WTC11 (cell line): ENCODE measurements at regions not wholly inside any gene's neighbourhood (a gene's known extent, or its start where the extent isn't known, plus 50 kb on each side); places are given as distances from the start of the nearest gene placed in this dataset.

Experiments used
- ATAC-seq: fragments of 200-7000 bp; cut with Tn5 transposase; 2 replicates; pipeline ENCODE4 v1.10.0; 2021; ENCODE audit warnings: mild to moderate bottlenecking, moderate library complexity
- CTCF ChIA-PET: fragments of 300-600 bp; sonication (Branson Sonifier 250); formaldehyde crosslinking; loops from one replicate; lab custom pipeline; 2021; ENCODE audit warnings: antibody characterized with exemption; lab: Charles Lee
- POLR2A ChIA-PET: fragments of 350-600 bp; sonication (Branson Sonifier 250); formaldehyde crosslinking; loops from one replicate; lab custom pipeline; 2021; ENCODE audit warnings: antibody characterized with exemption; lab: Charles Lee
- DNase-seq: peaks from one replicate; pipeline ENCODE4 v3.0.0; 2021; ENCODE audit warnings: low spot score
- H3K27ac Mint-ChIP-seq: 2 replicates; pipeline ENCODE4 v1.8.0; 2021; ENCODE audit warnings: mixed read lengths
- H3K27me3 Mint-ChIP-seq: 2 replicates; pipeline ENCODE4 v1.8.0; 2021; ENCODE audit warnings: low read depth, mild to moderate bottlenecking, moderate library complexity, mixed read lengths
- H3K36me3 Mint-ChIP-seq: 2 replicates; pipeline ENCODE4 v1.8.0; 2021; ENCODE audit warnings: mixed read lengths
- H3K4me1 Mint-ChIP-seq: 2 replicates; pipeline ENCODE4 v1.8.0; 2022; ENCODE audit warnings: mixed read lengths
- H3K4me3 Mint-ChIP-seq: 2 replicates; pipeline ENCODE4 v1.8.0; 2021; ENCODE audit warnings: mild to moderate bottlenecking, moderate library complexity, mixed read lengths
- H3K9me3 Mint-ChIP-seq: 2 replicates; pipeline ENCODE4 v1.8.0; 2021; ENCODE audit warnings: mixed read lengths
- ATF6 ChIP-seq: sonication (generic); formaldehyde crosslinking; IDR thresholded peaks from 2 replicates; pipeline ENCODE4 v1.8.1; 2023; ENCODE audit warnings: mild to moderate bottlenecking, missing genetic modification reagents
- CBFB ChIP-seq: sonication (generic); formaldehyde crosslinking; IDR thresholded peaks from 2 replicates; pipeline ENCODE4 v1.8.1; 2022; ENCODE audit warnings: mild to moderate bottlenecking, low read depth, missing genetic modification reagents
- CREM ChIP-seq: sonication (generic); formaldehyde crosslinking; IDR thresholded peaks from 2 replicates; pipeline ENCODE4 v1.8.1; 2022; ENCODE audit warnings: mild to moderate bottlenecking, missing genetic modification reagents, moderate library complexity
- E2F5 ChIP-seq: sonication (generic); formaldehyde crosslinking; IDR thresholded peaks from 2 replicates; pipeline ENCODE4 v1.8.1; 2022; ENCODE audit warnings: mild to moderate bottlenecking, moderate library complexity, missing genetic modification reagents
- ETV6 ChIP-seq: sonication (generic); formaldehyde crosslinking; IDR thresholded peaks from 2 replicates; pipeline ENCODE4 v1.8.1; 2022; ENCODE audit warnings: mild to moderate bottlenecking, missing genetic modification reagents
- FOXJ3 ChIP-seq: sonication (generic); formaldehyde crosslinking; IDR thresholded peaks from 2 replicates; pipeline ENCODE4 v1.9.0; 2021; ENCODE audit warnings: missing genetic modification reagents, mild to moderate bottlenecking, borderline replicate concordance
- GRHL2 ChIP-seq: fragments of 250-450 bp; sonication (Bioruptor Pico); IDR thresholded peaks from 2 replicates; pipeline ENCODE4 v1.8.0; 2022; ENCODE audit warnings: mild to moderate bottlenecking, moderate library complexity; ENCODE audit not compliant: insufficient replicate concordance, severe bottlenecking
- IRF2 ChIP-seq: sonication (generic); formaldehyde crosslinking; IDR thresholded peaks from 2 replicates; pipeline ENCODE4 v1.8.0; 2022; ENCODE audit warnings: low read depth, missing genetic modification reagents, borderline replicate concordance
- JUN ChIP-seq: sonication (generic); formaldehyde crosslinking; IDR thresholded peaks from 2 replicates; pipeline ENCODE4 v1.8.0; 2023; ENCODE audit warnings: mild to moderate bottlenecking, missing genetic modification reagents
- MAX ChIP-seq: sonication (generic); formaldehyde crosslinking; IDR thresholded peaks from 2 replicates; pipeline ENCODE4 v1.8.0; 2022; ENCODE audit warnings: mild to moderate bottlenecking, missing genetic modification reagents
- NFATC4 ChIP-seq: fragments of 250-450 bp; sonication (Bioruptor Pico); IDR thresholded peaks from 2 replicates; pipeline ENCODE4 v1.9.0; 2021; ENCODE audit warnings: mild to moderate bottlenecking
- SMAD3 ChIP-seq: sonication (generic); formaldehyde crosslinking; IDR thresholded peaks from 2 replicates; pipeline ENCODE4 v1.8.0; 2022; ENCODE audit warnings: missing genetic modification reagents, mild to moderate bottlenecking, borderline replicate concordance
- SOX15 ChIP-seq: fragments of 250-450 bp; sonication (Bioruptor Pico); IDR thresholded peaks from 2 replicates; pipeline ENCODE4 v1.9.0; 2021; ENCODE audit warnings: mild to moderate bottlenecking
- SP1 ChIP-seq: sonication (generic); formaldehyde crosslinking; conservative IDR thresholded peaks from 2 replicates; pipeline ENCODE4 v1.8.1; 2022; ENCODE audit warnings: missing genetic modification reagents
- TCF7 ChIP-seq: sonication (generic); formaldehyde crosslinking; IDR thresholded peaks from 2 replicates; pipeline ENCODE4 v1.8.0; 2022; ENCODE audit warnings: mild to moderate bottlenecking, low read depth, missing genetic modification reagents, moderate library complexity
- TEAD1 ChIP-seq: sonication (generic); formaldehyde crosslinking; IDR thresholded peaks from 2 replicates; pipeline ENCODE4 v1.8.0; 2022; ENCODE audit warnings: mild to moderate bottlenecking, missing genetic modification reagents
- ZBTB21 ChIP-seq: sonication (generic); formaldehyde crosslinking; IDR thresholded peaks from 2 replicates; pipeline ENCODE4 v1.8.1; 2023; ENCODE audit warnings: mild to moderate bottlenecking, missing genetic modification reagents, borderline replicate concordance
- ZNF317 ChIP-seq: sonication (generic); formaldehyde crosslinking; IDR thresholded peaks from 2 replicates; pipeline ENCODE4 v1.8.1; 2023; ENCODE audit warnings: low read depth, mild to moderate bottlenecking, moderate library complexity, missing genetic modification reagents, borderline replicate concordance
- ZNF396 ChIP-seq: fragments of 250-450 bp; sonication (Bioruptor Pico); IDR thresholded peaks from 2 replicates; pipeline ENCODE4 v1.8.0; 2021; ENCODE audit warnings: mild to moderate bottlenecking, moderate library complexity, borderline replicate concordance
- TF ChIP-seq, protein P1 (sequence below): sonication (generic); formaldehyde crosslinking; IDR thresholded peaks from 2 replicates; pipeline ENCODE4 v1.8.0; 2022; ENCODE audit warnings: mild to moderate bottlenecking, missing genetic modification reagents

- TF ChIP-seq MAX (CRISPR knock-in tag) (peak; percentile 63; the same call in 1 of the 2 replicates), ZBTB21 (CRISPR knock-in tag) (0 out of 2 replicates have a peak, but pooled peaks have one; percentile 32), SP1 (CRISPR knock-in tag) (0 out of 2 replicates have a peak, but pooled peaks have one; percentile 36), CBFB (CRISPR knock-in tag) (0 out of 2 replicates have a peak, but pooled peaks have one; percentile 52), ETV6 (peak; percentile 40; the same call in 1 of the 2 replicates)
These were observed 367.5 kb downstream of the PRR16 start (continued) for GRCh38 chr5:120831646-120832045.

DNA sequence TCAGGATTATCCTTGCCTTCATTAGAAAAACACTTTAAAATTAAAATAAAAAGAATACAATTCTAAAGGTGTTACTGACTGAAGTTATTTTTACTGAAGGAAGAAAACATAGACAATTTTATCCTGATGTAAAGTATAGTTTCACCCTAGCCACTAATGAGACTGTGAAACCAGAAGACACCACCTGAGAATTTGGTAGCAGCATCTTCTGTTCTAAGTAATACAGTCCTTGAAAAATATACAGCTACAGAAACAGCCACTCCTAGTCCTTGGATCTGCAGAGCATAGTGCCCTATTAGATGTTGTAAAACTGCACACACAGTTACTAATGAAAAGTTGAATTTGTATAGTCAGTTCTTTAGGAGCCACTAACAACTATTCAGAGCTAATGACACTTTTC is 377.7 kb downstream of the PRR16 start:
- TF ChIP-seq NFATC4 (CRISPR knock-in tag) (no peak), SMAD3 (CRISPR knock-in tag) (no peak), GRHL2 (CRISPR knock-in tag) (no peak), SOX15 (no peak), ATF6 (CRISPR knock-in tag) (no peak), SP1 (CRISPR knock-in tag) (no peak), E2F5 (no peak), JUN (CRISPR knock-in tag) (no peak)
- TF ChIP-seq, protein P1, sequence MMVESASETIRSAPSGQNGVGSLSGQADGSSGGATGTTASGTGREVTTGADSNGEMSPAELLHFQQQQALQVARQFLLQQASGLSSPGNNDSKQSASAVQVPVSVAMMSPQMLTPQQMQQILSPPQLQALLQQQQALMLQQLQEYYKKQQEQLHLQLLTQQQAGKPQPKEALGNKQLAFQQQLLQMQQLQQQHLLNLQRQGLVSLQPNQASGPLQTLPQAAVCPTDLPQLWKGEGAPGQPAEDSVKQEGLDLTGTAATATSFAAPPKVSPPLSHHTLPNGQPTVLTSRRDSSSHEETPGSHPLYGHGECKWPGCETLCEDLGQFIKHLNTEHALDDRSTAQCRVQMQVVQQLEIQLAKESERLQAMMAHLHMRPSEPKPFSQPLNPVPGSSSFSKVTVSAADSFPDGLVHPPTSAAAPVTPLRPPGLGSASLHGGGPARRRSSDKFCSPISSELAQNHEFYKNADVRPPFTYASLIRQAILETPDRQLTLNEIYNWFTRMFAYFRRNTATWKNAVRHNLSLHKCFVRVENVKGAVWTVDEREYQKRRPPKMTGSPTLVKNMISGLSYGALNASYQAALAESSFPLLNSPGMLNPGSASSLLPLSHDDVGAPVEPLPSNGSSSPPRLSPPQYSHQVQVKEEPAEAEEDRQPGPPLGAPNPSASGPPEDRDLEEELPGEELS (CRISPR knock-in tag), result no peak
- ChIA-PET CTCF (no interaction called here), POLR2A (no interaction called here)
- no peak for DNase-seq
- Mint-ChIP-seq H3K27ac (no peak overlapping the region), H3K4me1 (peaks cover 25% of the 10 kb centered on the region), H3K4me3 (no peak overlapping the region), H3K27me3 (0 out of 2 replicates have a peak, but pooled peaks cover 5% of the 10 kb centered on the region), H3K9me3 (no peaks in the 10 kb centered on the region), H3K36me3 (no peaks in the 10 kb centered on the region)
- ATAC-seq, result no peak

DNA sequence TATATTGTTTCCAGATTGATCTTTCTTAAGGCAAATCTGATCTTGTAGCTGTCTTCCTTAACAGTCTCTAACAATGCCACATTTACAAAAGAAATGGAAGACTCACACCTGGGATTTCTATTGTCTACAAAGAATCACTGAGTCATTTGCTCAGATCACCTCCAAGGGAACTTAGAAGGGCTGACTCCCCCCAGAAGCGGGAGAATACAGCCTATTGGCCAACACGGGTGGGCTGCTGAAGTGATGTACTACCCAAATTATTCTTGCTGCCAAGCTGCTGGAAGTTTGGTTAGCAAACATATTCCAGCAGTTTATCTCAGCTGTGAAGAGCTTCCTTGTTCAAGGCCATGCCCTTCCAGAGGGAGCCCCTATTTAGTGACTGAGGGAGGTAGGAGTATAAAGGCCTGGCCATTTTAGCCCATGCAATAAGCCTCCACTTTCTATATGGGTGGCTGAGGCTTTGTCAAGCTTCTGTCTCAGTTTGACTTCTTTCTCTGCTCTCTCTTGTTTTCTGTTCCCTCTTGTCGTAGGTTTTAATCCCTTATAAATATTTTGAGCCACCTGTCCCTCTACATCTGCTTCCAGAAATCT is 379.4 kb downstream of the PRR16 start:
- Mint-ChIP-seq H3K4me1 (peaks cover 35% of the 10 kb centered on the region), H3K27ac (peak overlapping the region; percentile 66), H3K4me3 (no peak overlapping the region), H3K27me3 (peaks cover 16% of the 10 kb centered on the region)
- POLR2A ChIA-PET, result no interaction called here
- ATAC-seq (peak; percentile 88), DNase-seq (no peak)
- CTCF ChIA-PET, result no interaction called here
- TF ChIP-seq GRHL2 (CRISPR knock-in tag), result no peak
- no peak for TF ChIP-seq IRF2 (CRISPR knock-in tag)
- TF ChIP-seq TEAD1, result no peak
- TF ChIP-seq TCF7, result no peak
- no peak for TF ChIP-seq FOXJ3 (CRISPR knock-in tag)
- no peak for TF ChIP-seq ZNF317 (CRISPR knock-in tag)
- TF ChIP-seq CREM (CRISPR knock-in tag), result no peak
- TF ChIP-seq ZNF396 (CRISPR knock-in tag), result no peak
- TF ChIP-seq, all 79 proteins: peak for 0
- Mint-ChIP-seq H3K9me3 (peaks cover 9% of the 10 kb centered on the region), H3K36me3 (peaks cover 8% of the 10 kb centered on the region; the same call in 1 of the 2 replicates)
